MCF 10A (cell line): ENCODE measurements at regions not wholly inside any gene's neighbourhood (a gene's known extent, or its start where the extent isn't known, plus 50 kb on each side); places are given as distances from the start of the nearest gene placed in this dataset.

Experiments
- BruUV-seq: library from RNA; stranded (reverse); fragments of 400-500 nt; replicated peaks from 2 replicates; lab custom pipeline; 2021; lab: Mats Ljungman, UMichigan
- CTCF ChIA-PET: fragments of 300-600 bp; sonication (Branson Sonifier 250); formaldehyde crosslinking; extraction: SDS; loops from one replicate; lab custom pipeline; 2021; ENCODE audit warnings: antibody characterized with exemption, inconsistent platforms; lab: Yijun Ruan, JAX
- POLR2A ChIA-PET: fragments of 300-600, 350-650 bp; sonication (Branson Sonifier 250); formaldehyde crosslinking; extraction: SDS; loops from one replicate; lab custom pipeline; 2020; ENCODE audit warnings: antibody characterized with exemption, inconsistent platforms; lab: Yijun Ruan, JAX
- DNase-seq: peaks from one replicate; pipeline ENCODE4 v3.0.0-alpha.2; 2018; ENCODE audit not compliant: unreplicated experiment
- H3K27ac Mint-ChIP-seq: one replicate; pipeline ENCODE4 v1.8.0; 2022; ENCODE audit warnings: mild to moderate bottlenecking, low read depth, mixed read lengths; ENCODE audit not compliant: unreplicated experiment
- H3K27me3 Mint-ChIP-seq: one replicate; pipeline ENCODE4 v1.8.0; 2022; ENCODE audit warnings: mixed read lengths; ENCODE audit not compliant: insufficient read depth, unreplicated experiment
- H3K36me3 Mint-ChIP-seq: one replicate; pipeline ENCODE4 v1.8.0; 2022; ENCODE audit warnings: mild to moderate bottlenecking, moderate library complexity, mixed read lengths; ENCODE audit not compliant: insufficient read depth, unreplicated experiment
- H3K4me1 Mint-ChIP-seq: one replicate; pipeline ENCODE4 v1.8.0; 2022; ENCODE audit warnings: mixed read lengths; ENCODE audit not compliant: insufficient read depth, unreplicated experiment
- H3K4me3 Mint-ChIP-seq: one replicate; pipeline ENCODE4 v1.8.0; 2022; ENCODE audit warnings: mild to moderate bottlenecking, moderate library complexity, mixed read lengths; ENCODE audit not compliant: unreplicated experiment
- H3K9me3 Mint-ChIP-seq: one replicate; pipeline ENCODE4 v1.8.0; 2022; ENCODE audit warnings: mixed read lengths; ENCODE audit not compliant: unreplicated experiment
- intact Hi-C: fragments of 100-400 bp; cut with micrococcal nuclease; formaldehyde crosslinking; loops from 2 replicates; pipeline ENCODE4 v1.14.1; 2022
- TF ChIP-seq, protein P1 (sequence below): fragments of 200-600 bp; IDR thresholded peaks from one replicate; pipeline ENCODE4 v1.8.0; 2022; ENCODE audit warnings: antibody characterized with exemption, mild to moderate bottlenecking; ENCODE audit not compliant: unreplicated experiment

DNA sequence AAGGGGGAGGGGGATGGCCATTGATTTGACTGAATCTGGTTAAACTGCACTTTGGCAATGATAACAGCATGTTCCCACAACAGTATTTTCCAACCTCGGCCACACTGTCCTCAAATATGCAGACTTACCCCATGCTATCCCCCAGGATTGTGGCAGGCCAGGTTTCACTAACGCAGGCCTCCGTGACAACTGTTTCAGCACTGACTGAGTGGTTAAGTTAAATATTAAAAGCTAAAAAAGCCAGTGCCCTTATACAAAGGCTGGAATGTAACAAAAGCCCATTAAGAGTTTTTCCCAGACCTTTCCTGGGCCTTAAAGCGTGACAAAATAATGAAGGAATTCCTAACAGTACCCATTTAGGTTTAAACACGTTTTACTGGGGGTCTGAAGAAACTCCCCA is 202.9 kb downstream of the USP25 start:
- H3K27me3 Mint-ChIP-seq = no peaks in the 10 kb centered on the region
- TF ChIP-seq, protein P1, sequence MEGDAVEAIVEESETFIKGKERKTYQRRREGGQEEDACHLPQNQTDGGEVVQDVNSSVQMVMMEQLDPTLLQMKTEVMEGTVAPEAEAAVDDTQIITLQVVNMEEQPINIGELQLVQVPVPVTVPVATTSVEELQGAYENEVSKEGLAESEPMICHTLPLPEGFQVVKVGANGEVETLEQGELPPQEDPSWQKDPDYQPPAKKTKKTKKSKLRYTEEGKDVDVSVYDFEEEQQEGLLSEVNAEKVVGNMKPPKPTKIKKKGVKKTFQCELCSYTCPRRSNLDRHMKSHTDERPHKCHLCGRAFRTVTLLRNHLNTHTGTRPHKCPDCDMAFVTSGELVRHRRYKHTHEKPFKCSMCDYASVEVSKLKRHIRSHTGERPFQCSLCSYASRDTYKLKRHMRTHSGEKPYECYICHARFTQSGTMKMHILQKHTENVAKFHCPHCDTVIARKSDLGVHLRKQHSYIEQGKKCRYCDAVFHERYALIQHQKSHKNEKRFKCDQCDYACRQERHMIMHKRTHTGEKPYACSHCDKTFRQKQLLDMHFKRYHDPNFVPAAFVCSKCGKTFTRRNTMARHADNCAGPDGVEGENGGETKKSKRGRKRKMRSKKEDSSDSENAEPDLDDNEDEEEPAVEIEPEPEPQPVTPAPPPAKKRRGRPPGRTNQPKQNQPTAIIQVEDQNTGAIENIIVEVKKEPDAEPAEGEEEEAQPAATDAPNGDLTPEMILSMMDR = no peak
- DNase-seq = no peak
- no peak overlapping the region for H3K4me3 Mint-ChIP-seq
- H3K27ac Mint-ChIP-seq = no peak overlapping the region
- H3K4me1 Mint-ChIP-seq = no peaks in the 10 kb centered on the region
- no peaks in the 10 kb centered on the region for H3K36me3 Mint-ChIP-seq
- intact Hi-C loops = no loop called here
- ChIA-PET CTCF (interaction anchor here (0.6 to 0.7 kb wide), 2 partner anchors 49 to 96 kb away, joined by 3 to 4 read pairs; no protein-coding TSS in a partner anchor), POLR2A (interaction anchor here (0.7 kb wide), 1 partner anchor 22 kb away, joined by 3 read pairs; no protein-coding TSS in a partner anchor)
- H3K9me3 Mint-ChIP-seq = no peaks in the 10 kb centered on the region
- BruUV-seq = no TSS peak

DNA sequence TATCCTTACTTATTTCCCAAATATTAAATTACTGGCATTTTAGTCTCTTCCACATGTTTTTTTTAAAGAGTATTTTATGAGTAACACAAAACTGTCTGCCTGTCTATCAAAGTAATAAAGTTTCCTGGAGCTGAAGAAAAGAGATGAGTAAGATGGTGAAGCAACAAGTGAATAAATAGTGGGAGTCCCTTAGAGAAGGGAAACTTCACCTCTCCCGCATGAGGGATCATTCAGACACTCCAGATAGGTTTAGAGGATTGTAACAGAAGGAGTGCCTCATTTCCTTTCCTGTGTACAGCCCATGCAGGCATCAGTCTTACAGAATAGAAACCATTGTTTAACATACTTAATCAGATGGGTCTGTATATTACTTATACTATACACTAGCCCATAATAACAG is 205.7 kb downstream of the USP25 start:
- no peaks in the 10 kb centered on the region for H3K27me3 Mint-ChIP-seq
- peak; percentile 15 for DNase-seq
- no peaks in the 10 kb centered on the region for H3K36me3 Mint-ChIP-seq
- H3K27ac Mint-ChIP-seq = no peak overlapping the region
- intact Hi-C loops = no loop called here
- no TSS peak for BruUV-seq
- H3K9me3 Mint-ChIP-seq = no peaks in the 10 kb centered on the region
- no peaks in the 10 kb centered on the region for H3K4me1 Mint-ChIP-seq
- TF ChIP-seq, protein P1 = no peak
- H3K4me3 Mint-ChIP-seq = no peak overlapping the region
- POLR2A ChIA-PET = no interaction called here
- CTCF ChIA-PET = no interaction called here

DNA sequence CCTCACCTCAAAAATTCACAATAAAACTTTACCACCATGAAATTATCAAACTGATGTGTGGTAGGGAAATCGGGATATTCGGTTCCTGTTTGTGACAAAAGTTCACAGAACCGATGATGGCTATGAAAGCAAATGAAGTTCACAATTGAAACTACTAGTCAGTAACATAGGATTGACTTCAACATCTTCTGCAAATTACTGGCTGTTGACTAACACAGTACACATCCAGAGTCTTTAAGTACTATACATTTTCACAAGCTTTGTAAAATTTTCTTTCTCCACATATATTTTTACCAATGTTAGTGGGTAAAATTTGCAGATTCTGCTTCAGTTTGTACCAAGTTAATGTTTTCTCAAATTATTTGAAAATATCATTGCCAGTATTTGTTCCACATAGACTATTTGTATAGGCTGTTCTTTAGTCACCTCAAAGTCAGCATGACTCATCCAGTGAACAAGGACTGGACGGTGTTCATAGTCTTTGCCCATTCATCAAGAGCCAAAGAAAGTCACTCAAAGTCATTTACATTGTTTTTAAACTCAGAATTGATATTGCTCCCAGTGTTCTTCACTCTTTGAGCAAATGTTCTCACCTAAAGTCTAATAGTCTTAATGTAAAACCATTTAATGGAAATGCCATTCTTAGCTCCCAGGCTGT is 213.4 kb downstream of the USP25 start:
- TF ChIP-seq, protein P1 = no peak
- H3K4me3 Mint-ChIP-seq = no peak overlapping the region
- no peaks in the 10 kb centered on the region for H3K9me3 Mint-ChIP-seq
- POLR2A ChIA-PET = no interaction called here
- H3K27ac Mint-ChIP-seq = no peak overlapping the region
- H3K4me1 Mint-ChIP-seq = no peaks in the 10 kb centered on the region
- intact Hi-C loops = no loop called here
- DNase-seq = peak; percentile 54
- H3K36me3 Mint-ChIP-seq = no peaks in the 10 kb centered on the region
- CTCF ChIA-PET = no interaction called here
- no peaks in the 10 kb centered on the region for H3K27me3 Mint-ChIP-seq
- no TSS peak for BruUV-seq

DNA sequence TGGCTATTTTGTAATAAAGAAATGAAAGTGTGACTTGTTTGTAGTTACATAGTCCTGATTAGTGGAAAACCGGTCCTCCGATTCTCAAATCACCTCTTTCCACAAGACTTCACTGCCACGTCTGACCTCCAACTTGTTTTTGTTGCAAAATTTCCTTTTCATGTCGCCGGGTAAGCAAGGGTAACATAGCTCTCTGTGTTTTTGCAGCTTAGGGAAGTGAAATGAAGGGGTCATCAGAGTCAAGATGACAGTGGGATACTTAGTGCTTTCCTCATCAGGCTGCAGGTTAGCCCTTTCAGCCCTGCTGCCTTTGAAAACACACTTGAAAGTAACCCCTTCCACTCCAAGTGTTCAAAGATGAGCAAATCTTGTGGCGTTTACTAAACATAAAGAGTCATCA is 217.9 kb downstream of the USP25 start:
- Mint-ChIP-seq H3K4me1 (no peaks in the 10 kb centered on the region), H3K4me3 (no peak overlapping the region), H3K9me3 (peaks cover 11% of the 10 kb centered on the region), H3K27ac (no peak overlapping the region), H3K27me3 (no peaks in the 10 kb centered on the region), H3K36me3 (no peaks in the 10 kb centered on the region)
- ChIA-PET CTCF (no interaction called here), POLR2A (no interaction called here)
- DNase-seq = no peak
- TF ChIP-seq, protein P1 = no peak
- no TSS peak for BruUV-seq
- intact Hi-C loops = no loop called here
